DMS 273 treated with DMSO at 0.1 percent for 48 hours (cell line): ENCODE measurements at regions not wholly inside any gene's neighbourhood (a gene's known extent, or its start where the extent isn't known, plus 50 kb on each side); places are given as distances from the start of the nearest gene placed in this dataset.
"Not testable (repeated sequence)": the region's sequence is repeated elsewhere in the genome, so short reads cannot be mapped to it uniquely, and the experiment has no call there.

Source experiments
- DNase-seq: peaks from one replicate; lab custom pipeline; 2025; lab: John Stamatoyannopoulos, UW

GRCh38 chr6:140264431-140264830, 890.0 kb upstream of the CITED2 start:
- DNase-seq, result no peak

- DNase-seq, result not testable (repeated sequence)
These were observed 883.9 kb upstream of the CITED2 start for GRCh38 chr6:140258302-140258701.

- DNase-seq, result no peak
These were observed 881.8 kb upstream of the CITED2 start for GRCh38 chr6:140256248-140256647.

GRCh38 chr6:140253096-140253495, 878.6 kb upstream of the CITED2 start:
- no peak for DNase-seq

GRCh38 chr6:140252099-140252498, 877.7 kb upstream of the CITED2 start:
- no peak for DNase-seq

GRCh38 chr6:140245296-140246040, 871.0 kb upstream of the CITED2 start:
- no peak for DNase-seq

GRCh38 chr6:140237251-140237650, 862.8 kb upstream of the CITED2 start:
- DNase-seq, result no peak

- no peak for DNase-seq
These were observed 862.3 kb upstream of the CITED2 start for GRCh38 chr6:140236732-140237131.

GRCh38 chr6:140230282-140230681, 855.8 kb upstream of the CITED2 start:
- no peak for DNase-seq

GRCh38 chr6:140228491-140228890, 854.0 kb upstream of the CITED2 start:
- DNase-seq, result no peak

GRCh38 chr6:140226637-140227036, 852.2 kb upstream of the CITED2 start:
- DNase-seq, result no peak

GRCh38 chr6:140225701-140226436, 851.4 kb upstream of the CITED2 start:
- DNase-seq, result no peak

GRCh38 chr6:140217283-140217682, 842.8 kb upstream of the CITED2 start:
- DNase-seq, result no peak

- no peak for DNase-seq
These were observed 835.3 kb upstream of the CITED2 start for GRCh38 chr6:140209775-140210174.

- DNase-seq, result peak; percentile 91
These were observed 833.8 kb upstream of the CITED2 start for GRCh38 chr6:140208286-140208685.

- no peak for DNase-seq
These were observed 831.5 kb upstream of the CITED2 start for GRCh38 chr6:140205795-140206593.

- DNase-seq, result no peak
These were observed 829.7 kb upstream of the CITED2 start for GRCh38 chr6:140204154-140204553.

- DNase-seq, result no peak
These were observed 829.3 kb upstream of the CITED2 start for GRCh38 chr6:140203661-140204147.

GRCh38 chr6:140202964-140203515, 828.6 kb upstream of the CITED2 start:
- no peak for DNase-seq

- no peak for DNase-seq
These were observed 827.5 kb upstream of the CITED2 start for GRCh38 chr6:140201787-140202458.

- DNase-seq, result no peak
These were observed 818.8 kb upstream of the CITED2 start for GRCh38 chr6:140193269-140193668.

- DNase-seq, result no peak
These were observed 817.6 kb upstream of the CITED2 start for GRCh38 chr6:140192018-140192417.
